HG02759 (cell line): ENCODE measurements at regions not wholly inside any gene's neighbourhood (a gene's known extent, or its start where the extent isn't known, plus 50 kb on each side); places are given as distances from the start of the nearest gene placed in this dataset.
"Not testable (repeated sequence)": the region's sequence is repeated elsewhere in the genome, so short reads cannot be mapped to it uniquely, and the experiment has no call there.

ENCODE experiments used
- ATAC-seq: cut with Tn5 transposase; IDR thresholded peaks from one replicate; pipeline ENCODE4 v1.9.1; 2021; ENCODE audit warnings: mild to moderate bottlenecking, moderate library complexity; ENCODE audit not compliant: unreplicated experiment

DNA sequence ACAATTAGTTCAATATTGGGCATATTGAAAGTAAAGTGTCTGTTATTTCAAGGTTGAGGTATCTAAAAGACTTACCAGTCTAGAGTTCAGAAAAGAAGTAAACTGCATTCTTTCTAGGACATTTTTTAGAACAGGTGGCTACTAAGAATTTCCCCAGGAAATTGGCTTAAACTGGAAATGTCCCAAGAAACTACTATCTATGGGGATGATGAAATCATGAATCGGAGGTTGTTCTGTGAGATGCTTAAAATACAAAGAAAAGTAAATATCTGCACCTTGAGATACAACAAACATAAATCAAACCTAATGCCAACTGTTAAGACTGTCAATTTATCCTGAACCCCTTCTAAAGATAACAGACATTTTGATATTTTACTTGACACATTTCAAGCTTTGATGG lies 226.5 kb upstream of the NREP start:
- ATAC-seq, result no peak

DNA sequence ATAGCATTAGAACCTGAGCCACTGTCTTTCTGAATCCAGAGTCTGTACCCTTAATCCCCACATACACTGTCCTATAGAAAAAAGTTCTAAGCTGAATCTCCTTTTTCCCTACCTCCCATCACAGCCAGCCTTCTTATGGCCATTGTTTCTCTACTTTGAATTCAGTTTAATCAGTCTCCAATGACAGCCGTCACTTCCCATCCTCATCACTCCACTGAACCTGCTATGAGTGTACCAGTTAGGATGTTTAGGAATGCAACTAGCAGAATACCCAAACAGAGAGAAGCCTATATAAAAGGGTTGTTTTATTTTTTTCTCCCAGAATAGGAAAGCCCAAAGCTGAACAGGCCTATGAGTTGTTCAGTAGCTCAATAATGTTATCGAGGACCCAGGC lies 220.4 kb upstream of the NREP start:
- ATAC-seq, result no peak

DNA sequence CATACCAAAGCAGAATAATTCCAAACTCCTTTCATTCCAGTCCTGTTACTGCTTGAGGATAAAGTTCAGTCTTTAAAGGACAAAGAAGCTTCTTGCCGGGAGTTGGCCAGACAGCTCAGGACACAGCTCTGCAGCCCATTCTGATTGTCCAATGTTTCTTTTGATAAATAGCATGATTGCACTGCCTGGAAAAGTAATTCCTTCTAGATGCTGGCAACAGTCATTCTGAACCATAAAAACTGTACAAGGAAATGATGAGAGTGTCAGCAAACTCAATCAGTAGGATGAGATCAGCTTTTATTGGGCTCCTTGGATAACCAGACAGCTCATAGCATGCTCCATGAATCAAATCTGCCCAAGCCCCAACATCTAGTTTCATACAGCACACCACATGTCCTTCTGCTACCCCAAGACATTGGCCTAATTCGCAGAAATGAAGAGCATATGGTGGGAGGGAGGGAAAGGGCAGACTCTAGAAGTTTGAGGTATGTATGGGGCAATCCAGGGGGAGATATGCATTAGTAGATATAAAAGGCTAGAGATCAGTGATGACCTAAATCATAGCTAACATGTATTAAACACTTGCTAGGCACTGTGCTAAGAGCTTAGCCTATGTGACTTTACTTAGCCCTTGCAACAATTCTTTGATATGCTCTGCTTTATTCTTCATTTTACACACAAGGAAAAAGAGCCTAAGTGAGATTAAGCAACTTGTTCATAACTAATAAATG lies 219.9 kb upstream of the NREP start:
- ATAC-seq, result no peak

DNA sequence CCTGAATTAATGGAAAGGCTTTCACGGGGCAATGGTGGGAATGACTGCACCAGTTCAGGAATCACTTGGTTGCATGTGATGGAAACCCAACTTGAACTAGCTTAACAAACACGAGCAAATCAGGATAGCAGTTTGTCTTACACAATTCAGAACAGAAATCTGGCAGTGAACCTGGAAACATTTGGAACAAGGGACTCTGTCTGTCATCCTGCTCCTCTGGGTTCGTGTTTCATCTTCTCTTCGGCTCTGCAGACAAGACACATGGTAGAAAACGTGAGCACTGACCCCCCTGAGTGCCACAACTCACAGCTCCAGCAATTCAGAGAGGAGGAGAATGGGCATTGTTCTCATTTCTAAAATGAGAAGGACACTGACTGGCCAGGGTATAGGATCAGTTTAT lies 218.1 kb upstream of the NREP start:
- no peak for ATAC-seq

DNA sequence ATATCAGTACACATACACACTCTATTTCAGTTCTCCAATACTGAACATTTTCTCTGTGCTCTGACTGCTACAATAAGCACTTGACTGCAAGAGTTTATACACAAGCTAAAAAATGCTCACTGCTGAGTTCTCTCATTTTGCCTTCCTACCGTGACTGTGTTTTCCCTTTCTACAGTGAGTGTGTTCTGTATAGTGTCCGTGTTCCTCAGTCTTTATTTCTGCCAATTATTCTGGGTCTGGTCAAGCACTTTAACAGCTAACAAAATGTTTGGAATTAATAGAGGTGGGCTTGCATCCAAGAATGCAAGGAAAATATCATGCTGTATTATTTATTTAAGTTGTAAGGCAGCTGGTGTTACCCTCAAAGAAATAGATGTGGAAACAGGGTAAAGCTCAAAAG lies 217.0 kb upstream of the NREP start:
- no peak for ATAC-seq

DNA sequence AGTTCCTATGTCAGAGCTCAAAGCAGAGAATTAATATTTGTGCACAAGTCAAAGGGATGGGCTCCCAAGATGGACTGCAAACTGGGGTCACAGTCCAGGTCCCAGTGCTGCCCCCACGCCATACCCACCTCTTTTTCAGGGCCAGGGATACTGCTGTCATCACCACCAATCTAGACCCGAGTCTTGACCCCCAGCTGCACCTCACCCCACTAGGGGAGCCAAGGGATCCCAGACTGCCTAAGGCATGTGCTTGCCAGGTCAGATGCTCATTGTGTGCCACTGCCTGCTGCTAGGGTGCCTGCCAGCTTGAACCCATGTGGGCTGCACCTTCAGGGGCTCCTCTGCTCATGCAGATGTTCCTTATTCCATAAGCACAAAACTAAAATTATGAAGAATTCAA lies 215.6 kb upstream of the NREP start:
- ATAC-seq, result no peak

DNA sequence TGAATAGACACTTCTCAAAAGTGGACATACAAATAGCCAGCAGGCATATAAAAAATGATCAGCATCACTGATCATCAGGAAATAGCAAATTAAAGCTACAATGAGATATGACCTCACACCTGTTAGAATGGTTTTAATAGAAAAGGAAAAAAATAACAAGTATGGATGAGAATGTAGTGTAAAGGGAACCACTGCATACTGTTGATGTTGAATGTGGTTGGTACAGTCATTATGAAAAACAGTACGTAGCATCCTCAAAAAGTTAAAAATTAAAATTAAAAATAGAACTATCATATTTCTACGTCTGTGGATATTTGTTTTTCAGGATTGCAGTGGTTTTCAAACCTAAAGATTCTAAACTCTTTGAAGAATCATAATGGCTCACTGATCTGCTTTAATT lies 215.1 kb upstream of the NREP start:
- ATAC-seq, result no peak

DNA sequence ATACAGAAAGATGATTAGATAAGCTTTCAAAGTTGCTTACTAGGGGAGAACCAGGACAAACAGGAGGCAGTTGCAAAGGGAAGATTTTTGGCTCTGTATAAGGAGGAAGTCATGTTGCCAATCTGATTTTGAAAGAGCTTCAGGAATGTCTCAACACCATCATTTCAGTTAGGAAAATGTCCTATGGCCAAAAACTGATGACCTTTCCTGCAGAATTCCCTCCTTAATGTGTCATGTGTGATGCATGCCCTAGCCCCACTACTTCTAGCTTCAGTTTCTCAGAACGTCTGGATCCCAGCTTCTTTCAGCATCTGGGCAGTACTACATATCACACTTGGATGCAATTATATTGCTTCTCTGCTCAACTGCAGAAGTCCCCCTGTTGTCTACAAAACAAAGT lies 211.5 kb upstream of the NREP start:
- ATAC-seq, result no peak

DNA sequence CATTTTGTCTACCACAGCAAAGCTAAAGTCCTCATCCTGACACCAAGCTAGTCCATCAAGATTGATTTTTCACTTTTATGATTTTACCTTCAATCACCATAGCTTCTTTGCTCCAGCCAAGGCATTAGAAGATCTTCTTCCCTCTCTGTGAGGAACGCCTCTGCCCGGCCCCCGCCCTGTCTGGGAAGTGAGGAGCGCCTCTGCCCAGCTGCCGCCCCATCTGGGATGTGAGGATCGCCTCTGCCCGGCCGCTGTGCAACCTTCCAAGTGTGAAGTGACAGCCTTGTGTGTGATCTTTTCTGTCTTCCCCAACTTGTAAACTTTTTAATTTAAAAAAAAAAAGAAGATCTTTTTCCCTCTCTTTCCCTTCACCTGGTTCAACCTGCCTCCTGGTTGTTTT lies 210.5 kb upstream of the NREP start:
- ATAC-seq, result no peak

DNA sequence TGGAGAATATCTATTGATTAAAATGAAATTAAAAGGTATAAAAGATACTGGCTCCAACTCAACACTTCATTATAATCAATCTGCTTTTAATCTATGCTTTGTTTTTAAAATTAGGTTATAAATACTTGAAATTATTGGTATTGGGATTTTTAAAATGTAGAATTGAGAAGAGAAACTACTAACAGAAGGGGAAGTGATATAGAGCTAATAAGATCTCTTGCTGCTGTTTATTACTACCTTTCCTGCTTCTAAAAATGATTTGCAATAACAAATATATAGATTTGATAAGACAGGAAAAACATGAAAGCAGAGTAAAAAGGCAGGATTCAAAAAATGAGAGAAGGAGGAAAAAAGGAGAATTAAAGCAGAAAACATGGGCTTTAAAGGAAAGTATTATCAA lies 209.3 kb upstream of the NREP start:
- no peak for ATAC-seq

DNA sequence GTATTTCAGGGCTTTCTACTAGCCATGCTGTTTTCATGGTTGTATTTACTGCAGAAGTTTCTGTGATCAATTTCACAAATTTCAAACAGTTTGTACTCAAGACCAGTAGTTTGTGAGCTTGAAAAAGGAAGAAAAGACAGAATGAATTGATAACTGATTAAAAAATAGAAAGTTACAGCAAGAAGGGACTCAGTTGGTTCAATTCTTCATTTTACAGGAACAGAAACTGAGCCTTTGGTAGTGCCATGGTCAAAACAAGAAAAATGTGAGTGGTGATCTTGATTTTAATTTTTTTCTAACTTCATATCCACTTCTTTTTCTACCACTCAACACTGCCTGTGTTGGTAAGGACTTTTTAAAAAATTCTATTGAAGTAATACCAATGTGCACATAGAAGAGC lies 206.6 kb upstream of the NREP start:
- no peak for ATAC-seq

DNA sequence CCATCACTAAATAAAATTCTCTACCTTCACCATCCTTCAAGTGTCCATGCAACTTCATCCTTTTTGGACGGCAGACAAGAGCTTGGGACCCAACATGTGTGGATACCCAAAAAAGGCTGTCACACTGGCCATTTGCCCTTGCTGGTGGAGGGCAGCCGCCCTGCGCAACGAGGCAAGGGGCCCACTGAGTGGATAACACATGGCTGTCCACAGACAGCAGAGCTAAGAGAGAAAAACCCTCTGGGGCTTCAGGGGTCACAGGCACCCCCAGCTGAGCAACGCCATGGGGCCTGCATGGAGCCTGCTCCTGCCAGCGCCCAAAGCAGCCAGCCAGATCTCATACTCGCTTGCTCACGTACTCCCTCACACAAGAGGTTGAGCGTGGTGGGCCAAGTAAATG lies 205.9 kb upstream of the NREP start:
- no peak for ATAC-seq

DNA sequence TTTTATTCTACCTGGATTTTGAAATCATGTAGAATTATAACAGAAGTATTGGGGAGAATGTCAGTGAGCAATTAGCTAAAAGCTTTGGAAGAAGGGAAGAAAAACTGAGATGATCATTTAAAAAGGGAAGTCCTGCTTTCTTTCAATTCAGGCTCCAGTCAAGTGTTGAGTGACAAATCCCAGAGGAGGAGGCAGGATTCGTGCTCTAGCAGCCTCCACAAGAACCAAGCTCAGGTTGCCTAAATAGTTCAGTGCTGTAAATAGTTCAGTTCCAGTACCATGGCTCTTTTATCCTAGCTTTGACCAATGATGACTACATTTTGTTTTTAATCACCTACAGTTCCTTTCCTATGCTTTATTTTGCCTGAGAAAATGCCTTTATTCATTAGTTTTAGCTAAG lies 204.9 kb upstream of the NREP start:
- no peak for ATAC-seq

DNA sequence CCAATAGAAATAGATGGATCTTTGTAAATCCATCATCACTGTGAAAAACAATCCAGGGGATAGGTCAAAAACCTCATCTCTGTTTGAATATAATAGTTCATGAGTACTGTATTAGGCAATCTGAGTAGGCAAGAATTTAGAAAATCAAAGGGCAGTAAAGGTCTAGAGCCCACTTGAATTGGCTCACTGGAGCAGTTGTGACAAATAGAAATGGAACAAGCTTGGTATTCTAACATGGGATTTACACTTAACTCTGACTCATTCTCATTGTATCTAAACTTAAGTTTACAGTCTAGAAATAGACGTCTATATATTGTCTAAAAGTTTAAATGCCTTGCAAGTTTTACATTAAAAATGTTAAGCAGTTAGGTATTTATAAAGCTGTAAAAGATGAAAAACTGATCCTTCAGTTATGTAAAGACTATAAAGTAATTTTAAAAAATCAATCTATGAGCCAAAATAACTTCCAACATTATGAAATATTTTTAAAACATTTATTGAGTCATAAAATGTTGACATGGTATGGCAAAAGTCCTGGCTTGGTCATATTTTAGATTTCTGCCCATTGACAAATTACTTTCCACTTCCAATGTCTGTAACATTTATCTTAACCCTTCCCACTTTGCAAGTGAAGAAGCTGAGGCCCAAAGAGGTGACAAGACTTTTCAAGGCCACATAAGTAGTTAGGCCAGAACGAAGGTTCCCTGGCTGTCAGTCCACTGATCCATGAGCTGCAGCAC lies 203.7 kb upstream of the NREP start:
- ATAC-seq, result no peak

DNA sequence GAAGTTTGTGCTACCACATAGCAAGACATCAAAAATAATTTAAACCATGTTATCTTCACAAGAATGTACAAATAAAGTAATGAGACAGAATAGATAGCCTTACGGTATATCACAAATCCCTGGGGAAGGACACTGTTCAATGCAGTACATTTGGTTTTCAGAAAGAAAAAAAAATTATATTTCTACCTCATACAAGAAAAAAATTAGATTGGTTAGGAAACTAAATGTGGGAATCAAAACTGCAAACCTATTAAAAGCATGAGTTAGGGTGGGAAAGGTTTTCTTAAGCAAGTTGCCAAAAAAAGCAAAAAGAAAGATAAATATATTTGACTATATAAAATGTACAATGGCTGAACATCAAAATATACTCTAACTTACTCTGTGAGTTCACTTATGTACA lies 201.9 kb upstream of the NREP start:
- ATAC-seq, result no peak

DNA sequence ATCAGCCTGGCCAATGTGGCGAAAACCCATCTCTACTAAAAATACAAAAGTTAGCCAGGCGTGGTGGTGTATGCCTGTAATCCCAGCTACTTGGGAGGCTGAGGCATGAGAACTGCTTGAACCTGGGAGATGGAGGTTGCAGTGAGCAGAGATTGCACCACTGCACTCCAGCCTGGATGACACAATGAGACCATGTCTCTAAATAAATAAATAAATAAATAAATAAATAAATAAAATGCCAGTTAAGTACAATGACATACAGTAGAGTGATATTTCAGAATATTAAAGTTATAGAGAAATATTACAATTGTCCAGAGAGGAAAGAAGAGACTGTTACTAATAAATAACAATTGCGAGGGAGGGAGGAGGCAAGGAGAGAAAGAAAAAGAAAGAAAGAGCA lies 199.8 kb upstream of the NREP start:
- not testable (repeated sequence) for ATAC-seq

DNA sequence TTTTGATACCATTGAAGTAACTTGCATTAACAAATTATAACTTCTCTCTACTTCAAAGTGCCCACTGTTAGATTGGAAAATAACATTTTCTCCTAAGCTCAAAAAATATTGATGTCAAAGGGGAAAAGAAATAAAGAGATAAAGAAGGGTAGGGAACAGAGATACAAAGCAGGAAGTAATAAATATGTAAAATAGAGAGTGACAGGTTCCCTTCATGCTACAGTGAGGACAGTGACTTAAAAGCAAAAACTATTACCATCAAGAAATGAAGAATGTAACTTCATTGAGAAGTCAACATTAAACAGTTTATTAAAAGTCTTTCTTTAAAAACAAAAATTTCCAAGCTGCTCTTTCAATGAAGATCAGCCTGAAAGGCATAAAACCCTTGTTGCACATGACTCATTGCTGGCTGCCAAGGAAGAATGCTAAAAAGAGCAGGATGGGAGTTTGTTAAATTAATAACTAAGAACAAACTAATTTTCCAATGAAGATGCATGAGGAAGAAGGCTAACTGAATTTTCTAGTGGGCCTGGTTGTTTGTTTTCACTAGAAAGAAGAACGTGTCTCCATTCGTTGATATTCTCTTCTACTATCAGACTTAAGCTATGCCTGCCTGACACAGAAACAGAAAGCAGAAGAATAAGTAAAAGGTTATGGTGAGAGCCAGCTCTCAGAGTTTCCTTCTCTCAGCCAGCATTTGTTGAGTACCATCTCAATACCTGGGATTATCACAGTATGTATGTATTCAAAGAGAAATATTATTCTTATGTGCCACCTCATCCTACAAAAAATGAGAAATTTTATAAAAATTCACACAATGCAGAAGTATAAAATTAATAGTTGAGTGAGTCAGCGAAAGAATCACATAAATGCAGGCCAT lies 197.8 kb upstream of the NREP start:
- peak; percentile 73 for ATAC-seq

DNA sequence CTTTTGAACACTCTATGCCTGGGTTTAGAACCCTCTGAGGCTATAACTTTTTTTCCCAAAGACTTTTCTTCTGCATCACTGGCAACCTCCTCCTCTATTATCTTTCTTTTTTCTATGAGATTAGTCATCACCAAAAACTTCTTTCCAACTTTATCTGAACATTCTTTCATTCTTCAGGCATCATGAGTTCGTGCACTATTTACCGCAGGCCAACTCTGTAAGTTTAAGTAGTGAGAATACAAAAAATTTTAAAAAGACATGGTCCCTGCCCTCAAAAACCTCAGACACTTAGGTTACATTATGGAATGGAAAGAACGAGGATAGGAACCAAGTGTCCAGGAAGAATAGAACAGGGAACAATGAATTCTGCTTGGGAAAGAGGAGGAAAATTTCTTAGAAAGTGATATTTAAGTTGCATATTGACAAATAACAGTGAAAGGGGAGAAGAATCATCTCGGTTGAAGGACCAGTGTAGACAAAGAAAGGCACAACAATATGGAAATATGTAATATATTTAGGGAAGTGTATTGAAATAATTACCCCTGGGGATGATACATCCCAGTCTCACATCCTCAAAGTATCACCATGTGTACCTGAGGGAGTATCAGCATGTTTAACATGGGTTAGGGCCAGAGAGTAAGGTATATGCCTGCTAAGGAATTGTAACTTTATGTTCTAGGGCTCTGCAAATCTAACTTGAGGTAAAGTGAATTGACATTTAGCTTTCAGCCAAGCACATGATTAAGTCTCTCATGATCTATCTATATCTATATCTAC lies 196.5 kb upstream of the NREP start:
- no peak for ATAC-seq

DNA sequence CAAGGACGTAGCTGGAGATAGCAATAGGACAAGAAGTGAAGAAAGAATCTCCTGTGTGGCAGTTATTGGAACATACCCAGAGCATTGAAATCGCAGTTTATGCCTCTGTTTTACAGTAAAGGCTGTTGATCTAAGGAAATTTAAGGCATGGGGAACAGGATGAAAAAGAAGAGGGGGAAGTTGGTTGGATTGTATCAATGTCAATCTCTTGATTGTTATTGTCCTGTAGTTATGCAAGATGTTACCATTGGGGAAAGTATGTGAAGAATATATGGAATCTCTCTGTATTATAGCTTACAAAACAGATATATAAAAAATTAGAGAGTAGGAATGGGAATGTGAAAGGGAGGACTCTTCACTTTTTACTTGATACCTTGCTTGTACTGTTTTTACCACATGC lies 195.6 kb upstream of the NREP start:
- no peak for ATAC-seq

DNA sequence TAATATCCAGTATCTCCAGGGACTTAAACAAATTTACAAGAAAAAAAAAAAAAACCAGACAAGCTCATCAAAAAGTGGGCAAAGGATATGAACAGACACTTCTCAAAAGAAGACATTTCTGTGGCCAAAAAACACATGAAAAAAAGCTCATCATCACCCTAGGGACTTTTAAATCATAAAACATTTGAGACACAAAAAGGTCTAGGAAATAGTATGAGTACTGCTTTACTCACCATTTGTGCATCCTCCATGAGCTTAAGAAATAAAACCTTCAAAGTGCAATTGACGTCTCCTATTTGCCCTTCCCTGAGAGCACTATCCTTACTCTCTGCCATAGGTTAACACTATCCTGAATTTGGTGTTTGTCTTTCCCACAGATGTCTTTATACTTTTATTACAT lies 193.7 kb upstream of the NREP start:
- ATAC-seq, result no peak
